ENCODE measurements at regions not wholly inside any gene's neighbourhood (a gene's known extent, or its start where the extent isn't known, plus 50 kb on each side); places are given as distances from the start of the nearest gene placed in this dataset.

DNA sequence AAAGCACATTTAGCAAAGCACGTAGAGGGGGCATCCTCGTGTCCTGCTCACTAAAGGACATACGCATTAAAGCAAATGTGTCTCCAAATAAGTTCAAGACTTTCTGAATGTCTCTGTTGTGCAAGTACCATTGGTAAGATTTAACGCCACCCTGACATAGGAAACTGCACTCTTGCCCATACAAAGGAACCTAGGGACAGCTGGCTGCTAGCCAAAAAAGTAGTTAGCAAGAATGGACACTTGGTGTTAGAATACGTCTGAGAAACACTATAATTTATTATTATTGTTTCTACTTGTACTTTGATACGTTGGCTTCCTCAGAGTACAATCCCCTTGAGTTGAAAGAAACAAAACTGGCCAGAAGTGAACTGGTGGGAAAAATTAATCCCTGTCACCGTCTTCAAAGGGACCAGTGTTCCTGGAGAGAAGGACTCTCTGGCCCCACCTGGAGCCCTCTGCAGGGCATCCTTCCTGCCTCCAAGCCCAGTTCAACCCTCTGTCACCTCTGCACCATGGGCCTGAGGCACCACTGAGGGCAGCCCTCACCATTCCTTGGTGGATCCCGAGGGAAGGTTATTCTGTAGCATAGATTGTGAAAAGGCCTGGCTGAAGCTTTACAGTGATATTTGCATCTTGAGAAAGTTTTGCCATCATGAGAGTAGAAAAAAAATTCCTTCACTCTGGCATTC is 51.4 kb upstream of the APCDD1 start:
- no peaks in the 10 kb centered on the region for H3K36me3 ChIP-seq (ENCODE audit: control insufficient read depth in 2 of 3, insufficient read depth in 3 of 3, low read length in 3 of 3)
- no peak overlapping the region for H3K27ac ChIP-seq (ENCODE audit: low read depth, low read length)
- Mint-ChIP-seq H3K4me1 (peaks cover 0 to 2% (median 0%) of the 10 kb centered on the region in 7 donors), H3K4me3 (no peak overlapping the region), H3K9me3 (no peaks in the 10 kb centered on the region), H3K36me3 (no peaks in the 10 kb centered on the region), H3K27me3 (peaks cover 9 to 64% (median 17%) of the 10 kb centered on the region in 5 donors), H3K27ac (no peak overlapping the region)
- intact Hi-C loops (cut with micrococcal nuclease), result no loop called here
- ChIA-PET POLR2A (no interaction called here), CTCF (no interaction called here)
- no peaks in the 10 kb centered on the region for H3K4me1 ChIP-seq (ENCODE audit: control insufficient read depth in 2 of 2, insufficient read depth in 2 of 2, low read length in 2 of 2)
- peaks cover 0 to 5% of the 10 kb centered on the region in 2 donors for H3K27me3 ChIP-seq (ENCODE audit: control insufficient read depth in 2 of 2, insufficient read depth in 2 of 2, low read length in 2 of 2)
- H3K9me3 ChIP-seq (ENCODE audit: control insufficient read depth in 2 of 3, low read length in 3 of 3), result no peaks in the 10 kb centered on the region
- H3K4me3 ChIP-seq (ENCODE audit: low read length), result no peak overlapping the region
- DNase-seq (no peak), ATAC-seq (no peak)

DNA sequence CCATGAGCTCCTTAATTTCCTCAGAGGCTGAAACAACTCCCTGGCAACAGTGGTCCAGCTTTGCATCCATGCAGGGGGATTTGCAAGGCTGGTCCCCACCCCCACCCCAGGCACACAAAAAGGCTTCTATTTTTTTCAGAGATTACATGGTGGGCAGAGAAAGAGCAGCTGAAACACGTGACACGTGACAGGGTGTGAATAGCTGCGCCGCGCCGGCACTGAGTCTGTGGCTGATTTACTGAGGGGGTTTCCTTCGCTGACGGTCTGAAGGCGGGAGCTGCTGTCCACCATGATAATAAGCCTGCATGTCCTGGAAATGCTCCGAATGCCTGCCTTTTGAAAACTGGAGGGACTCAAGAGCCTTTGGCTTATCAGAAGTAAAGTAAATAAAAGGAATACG is 50.7 kb upstream of the APCDD1 start:
- Histone ChIP-seq H3K36me3 (ENCODE audit: control insufficient read depth in 2 of 3, insufficient read depth in 3 of 3, low read length in 3 of 3) (no peaks in the 10 kb centered on the region), H3K4me1 (ENCODE audit: control insufficient read depth in 2 of 2, insufficient read depth in 2 of 2, low read length in 2 of 2) (no peaks in the 10 kb centered on the region), H3K27me3 (ENCODE audit: control insufficient read depth in 2 of 2, insufficient read depth in 2 of 2, low read length in 2 of 2) (peaks cover 0 to 5% of the 10 kb centered on the region in 2 donors), H3K9me3 (ENCODE audit: control insufficient read depth in 2 of 3, low read length in 3 of 3) (no peaks in the 10 kb centered on the region), H3K4me3 (ENCODE audit: low read length) (no peak overlapping the region), H3K27ac (ENCODE audit: low read depth, low read length) (no peak overlapping the region)
- no peak overlapping the region for H3K27ac Mint-ChIP-seq
- no peak for DNase-seq
- ChIA-PET CTCF (no interaction called here), POLR2A (no interaction called here)
- peaks cover 0 to 2% (median 0%) of the 10 kb centered on the region in 7 donors for H3K4me1 Mint-ChIP-seq
- H3K9me3 Mint-ChIP-seq, result no peaks in the 10 kb centered on the region
- peaks cover 11 to 61% (median 17%) of the 10 kb centered on the region in 5 donors for H3K27me3 Mint-ChIP-seq
- no peak overlapping the region for H3K4me3 Mint-ChIP-seq
- intact Hi-C loops (cut with micrococcal nuclease), result no loop called here
- H3K36me3 Mint-ChIP-seq, result no peaks in the 10 kb centered on the region
- no peak for ATAC-seq

DNA sequence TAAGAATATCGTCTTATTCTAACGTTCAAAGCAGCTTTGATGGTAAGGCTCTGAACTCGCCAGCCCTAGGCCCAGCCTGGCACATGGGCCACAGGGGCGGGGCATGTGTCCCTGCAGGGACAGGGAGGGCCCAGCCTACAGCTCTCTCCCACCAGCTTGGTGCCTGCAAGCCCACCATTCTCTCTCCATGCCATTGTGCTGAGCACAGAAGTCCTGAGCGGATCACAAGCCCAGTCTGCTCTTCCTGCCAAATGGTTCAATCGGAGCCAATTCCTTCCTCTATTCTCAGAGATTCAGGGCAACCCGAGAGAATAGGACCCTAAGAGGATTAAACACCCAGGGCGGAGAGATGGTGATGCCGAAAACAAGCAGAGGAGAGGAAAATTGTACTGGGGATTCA is 50.3 kb upstream of the APCDD1 start:
- POLR2A ChIA-PET, result no interaction called here
- H3K9me3 Mint-ChIP-seq, result no peaks in the 10 kb centered on the region
- H3K36me3 ChIP-seq (ENCODE audit: control insufficient read depth in 2 of 3, insufficient read depth in 3 of 3, low read length in 3 of 3), result no peaks in the 10 kb centered on the region
- no peak for DNase-seq
- intact Hi-C loops (cut with micrococcal nuclease), result no loop called here
- ATAC-seq, result no peak
- H3K9me3 ChIP-seq (ENCODE audit: control insufficient read depth in 2 of 3, low read length in 3 of 3), result no peaks in the 10 kb centered on the region
- no peaks in the 10 kb centered on the region for H3K36me3 Mint-ChIP-seq
- H3K27me3 ChIP-seq (ENCODE audit: control insufficient read depth in 2 of 2, insufficient read depth in 2 of 2, low read length in 2 of 2), result peaks cover 0 to 5% of the 10 kb centered on the region in 2 donors
- CTCF ChIA-PET, result no interaction called here
- H3K4me3 Mint-ChIP-seq, result no peak overlapping the region
- H3K4me1 Mint-ChIP-seq, result peaks cover 0 to 2% (median 0%) of the 10 kb centered on the region in 7 donors
- peaks cover 11 to 61% (median 17%) of the 10 kb centered on the region in 5 donors for H3K27me3 Mint-ChIP-seq
- no peak overlapping the region for H3K27ac Mint-ChIP-seq
- H3K27ac ChIP-seq (ENCODE audit: low read depth, low read length), result no peak overlapping the region
- no peaks in the 10 kb centered on the region for H3K4me1 ChIP-seq (ENCODE audit: control insufficient read depth in 2 of 2, insufficient read depth in 2 of 2, low read length in 2 of 2)
- H3K4me3 ChIP-seq (ENCODE audit: low read length), result no peak overlapping the region

Measured in naive thymus-derived CD4-positive, alpha-beta T cell (primary cell).